B cell (primary cell): ENCODE measurements at regions not wholly inside any gene's neighbourhood (a gene's known extent, or its start where the extent isn't known, plus 50 kb on each side); places are given as distances from the start of the nearest gene placed in this dataset.

Experiments used
- CTCF ChIP-seq: fragments of 200-600 bp; IDR thresholded peaks from one replicate; pipeline ENCODE4 v1.8.0; 2022; ENCODE audit warnings: antibody characterized with exemption, mild to moderate bottlenecking
- EZH2 ChIP-seq: IDR thresholded peaks from 2 replicates; pipeline ENCODE4 v1.6.1; 2012; ENCODE audit warnings: borderline replicate concordance, low read depth, mild to moderate bottlenecking, moderate library complexity, low read length; ENCODE audit not compliant: insufficient read depth, poor library complexity, severe bottlenecking

GRCh38 chr21:34009193-34009592, 64.2 kb upstream of the MRPS6 start:
- TF ChIP-seq CTCF: no peak
- no peak for TF ChIP-seq EZH2
